Type B pancreatic cell (in vitro differentiated cells): ENCODE measurements at regions not wholly inside any gene's neighbourhood (a gene's known extent, or its start where the extent isn't known, plus 50 kb on each side); places are given as distances from the start of the nearest gene placed in this dataset.

ENCODE experiments used
- DNase-seq: peaks from one replicate; pipeline ENCODE4 v3.0.0; 2021; ENCODE audit warnings: mixed read lengths; ENCODE audit not compliant: unreplicated experiment; ENCODE audit errors: extremely low spot score
- H3K27ac Mint-ChIP-seq: 2 replicates; pipeline ENCODE4 v1.8.0; 2021; ENCODE audit warnings: mild to moderate bottlenecking, mixed read lengths
- H3K27me3 Mint-ChIP-seq: 2 replicates; pipeline ENCODE4 v1.8.0; 2021; ENCODE audit warnings: mixed read lengths
- H3K36me3 Mint-ChIP-seq: 2 replicates; pipeline ENCODE4 v1.8.0; 2021; ENCODE audit warnings: mixed read lengths
- H3K4me1 Mint-ChIP-seq: one replicate; pipeline ENCODE4 v1.8.0; 2021; ENCODE audit warnings: mixed read lengths; ENCODE audit not compliant: unreplicated experiment
- H3K4me3 Mint-ChIP-seq: 2 replicates; pipeline ENCODE4 v1.8.0; 2021; ENCODE audit warnings: mild to moderate bottlenecking, mixed read lengths
- H3K9me3 Mint-ChIP-seq: 2 replicates; pipeline ENCODE4 v1.8.0; 2021; ENCODE audit warnings: mixed read lengths
- TF ChIP-seq, protein P1 (sequence below): fragments of 200-600 bp; sonication (generic); conservative IDR thresholded peaks from 2 replicates; pipeline ENCODE4 v1.5.0; 2021; ENCODE audit warnings: antibody characterized with exemption, mild to moderate bottlenecking

DNA sequence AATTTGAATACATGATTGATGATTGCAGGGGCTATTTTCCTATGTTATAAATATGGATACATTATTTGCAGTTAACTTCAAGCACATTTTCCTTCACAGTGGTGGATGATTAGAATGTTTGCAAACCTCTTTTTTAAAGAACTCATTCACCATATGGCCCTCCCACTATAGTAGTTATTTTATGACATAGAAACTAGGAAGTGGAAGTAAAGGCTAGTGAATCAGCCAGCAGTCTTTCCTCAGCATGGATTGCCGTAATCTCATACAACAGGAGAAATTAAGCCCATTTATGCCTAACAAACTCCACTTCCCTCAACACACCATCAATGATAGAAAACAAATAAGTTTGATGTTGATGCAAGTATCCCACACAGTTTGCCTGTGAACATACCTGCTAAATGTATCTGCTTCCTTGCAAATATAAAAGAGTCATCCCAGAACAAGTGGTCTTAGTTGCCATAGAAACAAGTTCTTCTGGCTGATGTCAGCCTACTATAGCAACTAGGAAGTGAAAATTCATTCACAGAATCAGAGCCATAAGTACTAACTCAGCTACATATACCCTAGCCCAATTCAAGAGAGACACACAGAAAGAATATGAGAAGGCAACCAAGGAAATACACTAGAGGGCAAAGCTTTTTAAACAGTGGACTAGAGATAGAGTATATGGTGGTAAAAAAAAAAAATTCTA is 100.9 kb upstream of the RADX start:
- Mint-ChIP-seq H3K4me3 (no peak overlapping the region), H3K9me3 (no peaks in the 10 kb centered on the region), H3K4me1 (no peaks in the 10 kb centered on the region), H3K27ac (no peak overlapping the region), H3K36me3 (no peaks in the 10 kb centered on the region), H3K27me3 (no peaks in the 10 kb centered on the region)
- TF ChIP-seq, protein P1, sequence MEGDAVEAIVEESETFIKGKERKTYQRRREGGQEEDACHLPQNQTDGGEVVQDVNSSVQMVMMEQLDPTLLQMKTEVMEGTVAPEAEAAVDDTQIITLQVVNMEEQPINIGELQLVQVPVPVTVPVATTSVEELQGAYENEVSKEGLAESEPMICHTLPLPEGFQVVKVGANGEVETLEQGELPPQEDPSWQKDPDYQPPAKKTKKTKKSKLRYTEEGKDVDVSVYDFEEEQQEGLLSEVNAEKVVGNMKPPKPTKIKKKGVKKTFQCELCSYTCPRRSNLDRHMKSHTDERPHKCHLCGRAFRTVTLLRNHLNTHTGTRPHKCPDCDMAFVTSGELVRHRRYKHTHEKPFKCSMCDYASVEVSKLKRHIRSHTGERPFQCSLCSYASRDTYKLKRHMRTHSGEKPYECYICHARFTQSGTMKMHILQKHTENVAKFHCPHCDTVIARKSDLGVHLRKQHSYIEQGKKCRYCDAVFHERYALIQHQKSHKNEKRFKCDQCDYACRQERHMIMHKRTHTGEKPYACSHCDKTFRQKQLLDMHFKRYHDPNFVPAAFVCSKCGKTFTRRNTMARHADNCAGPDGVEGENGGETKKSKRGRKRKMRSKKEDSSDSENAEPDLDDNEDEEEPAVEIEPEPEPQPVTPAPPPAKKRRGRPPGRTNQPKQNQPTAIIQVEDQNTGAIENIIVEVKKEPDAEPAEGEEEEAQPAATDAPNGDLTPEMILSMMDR = no peak
- no peak for DNase-seq
